BE2C (cell line): ENCODE measurements at regions not wholly inside any gene's neighbourhood (a gene's known extent, or its start where the extent isn't known, plus 50 kb on each side); places are given as distances from the start of the nearest gene placed in this dataset.

Experiments used
- DNase-seq: peaks from one replicate; pipeline ENCODE4 v3.0.0-alpha.2; 2020
- H3K27me3 ChIP-seq: fragments of 250-450 bp; sonication (Bioruptor Pico); 2 replicates; pipeline ENCODE4 v1.5.1; 2020; ENCODE audit warnings: mild to moderate bottlenecking
- H3K36me3 ChIP-seq: fragments of 250-450 bp; sonication (Bioruptor Pico); 2 replicates; pipeline ENCODE4 v1.5.1; 2020; ENCODE audit warnings: mild to moderate bottlenecking
- H3K4me1 ChIP-seq: fragments of 250-450 bp; sonication (Bioruptor Pico); 2 replicates; pipeline ENCODE4 v1.5.1; 2020
- H3K4me3 ChIP-seq: 2 replicates; pipeline ENCODE4 v1.5.1; 2011; ENCODE audit warnings: low read depth, low read length
- H3K9me3 ChIP-seq: fragments of 250-450 bp; sonication (Bioruptor Pico); 2 replicates; pipeline ENCODE4 v1.5.1; 2020
- TF ChIP-seq, protein P1 (sequence below): IDR thresholded peaks from 2 replicates; pipeline ENCODE4 v1.5.1; 2012; ENCODE audit warnings: mild to moderate bottlenecking, low read depth, low read length

DNA sequence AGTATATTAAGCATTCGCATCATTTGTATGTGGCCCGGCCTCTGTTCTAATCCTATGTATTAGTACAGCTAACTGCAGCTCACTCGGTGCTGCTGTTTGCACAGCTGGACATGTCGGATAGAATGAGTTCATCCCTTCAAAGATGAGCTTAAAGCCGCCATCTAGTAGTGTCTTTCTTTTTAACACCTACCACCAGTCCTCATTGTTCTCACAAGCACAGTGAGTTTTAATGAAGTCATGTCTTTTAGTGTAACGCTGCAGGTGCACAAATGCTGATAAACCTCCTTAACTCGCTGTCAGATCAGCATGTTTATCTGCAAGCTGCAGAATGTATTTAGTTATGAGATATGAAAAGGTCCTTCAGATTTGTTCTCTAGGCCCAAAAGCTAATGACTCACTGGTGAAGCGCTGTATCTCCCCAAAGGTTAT lies 247.5 kb downstream of the MTERF1 start:
- H3K4me1 ChIP-seq = no peaks in the 10 kb centered on the region
- H3K4me3 ChIP-seq = no peak overlapping the region
- H3K9me3 ChIP-seq = no peaks in the 10 kb centered on the region
- TF ChIP-seq, protein P1, sequence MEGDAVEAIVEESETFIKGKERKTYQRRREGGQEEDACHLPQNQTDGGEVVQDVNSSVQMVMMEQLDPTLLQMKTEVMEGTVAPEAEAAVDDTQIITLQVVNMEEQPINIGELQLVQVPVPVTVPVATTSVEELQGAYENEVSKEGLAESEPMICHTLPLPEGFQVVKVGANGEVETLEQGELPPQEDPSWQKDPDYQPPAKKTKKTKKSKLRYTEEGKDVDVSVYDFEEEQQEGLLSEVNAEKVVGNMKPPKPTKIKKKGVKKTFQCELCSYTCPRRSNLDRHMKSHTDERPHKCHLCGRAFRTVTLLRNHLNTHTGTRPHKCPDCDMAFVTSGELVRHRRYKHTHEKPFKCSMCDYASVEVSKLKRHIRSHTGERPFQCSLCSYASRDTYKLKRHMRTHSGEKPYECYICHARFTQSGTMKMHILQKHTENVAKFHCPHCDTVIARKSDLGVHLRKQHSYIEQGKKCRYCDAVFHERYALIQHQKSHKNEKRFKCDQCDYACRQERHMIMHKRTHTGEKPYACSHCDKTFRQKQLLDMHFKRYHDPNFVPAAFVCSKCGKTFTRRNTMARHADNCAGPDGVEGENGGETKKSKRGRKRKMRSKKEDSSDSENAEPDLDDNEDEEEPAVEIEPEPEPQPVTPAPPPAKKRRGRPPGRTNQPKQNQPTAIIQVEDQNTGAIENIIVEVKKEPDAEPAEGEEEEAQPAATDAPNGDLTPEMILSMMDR = no peak
- DNase-seq = no peak
- no peaks in the 10 kb centered on the region for H3K27me3 ChIP-seq
- H3K36me3 ChIP-seq = no peaks in the 10 kb centered on the region

DNA sequence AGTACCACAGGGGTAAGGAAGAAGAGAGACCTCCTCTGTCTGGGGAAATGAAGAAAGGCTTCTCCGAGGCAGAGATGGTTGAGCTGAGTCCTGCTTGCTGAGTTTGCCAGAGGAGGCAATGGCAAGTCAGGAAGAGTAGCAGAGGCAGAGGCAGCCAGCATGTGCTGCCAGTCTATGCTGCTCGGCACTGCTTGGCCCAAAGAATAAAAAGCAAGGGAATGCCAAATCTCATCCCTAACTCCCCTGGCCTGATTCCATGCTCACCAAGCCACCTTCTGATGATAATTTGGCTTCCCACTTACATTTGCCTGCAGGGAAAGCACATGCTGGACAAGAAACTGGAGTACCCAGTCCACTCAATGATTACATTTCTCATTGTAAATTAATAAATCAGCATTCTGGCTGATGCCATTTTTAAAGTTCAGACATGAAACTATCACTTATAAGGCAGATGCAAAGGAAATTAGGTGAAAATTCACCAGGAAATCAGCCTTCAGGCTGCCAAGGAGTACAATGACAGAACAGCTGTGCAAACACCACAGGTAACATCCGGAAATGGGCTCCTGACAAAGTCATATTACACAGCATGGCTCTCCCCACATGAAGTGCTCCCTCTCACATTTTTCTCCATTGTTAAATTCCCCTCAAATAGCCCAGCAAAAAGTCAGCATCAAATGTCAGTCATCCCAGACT lies 245.9 kb downstream of the MTERF1 start:
- DNase-seq = no peak
- no peak overlapping the region for H3K4me3 ChIP-seq
- H3K36me3 ChIP-seq = no peaks in the 10 kb centered on the region
- H3K4me1 ChIP-seq = no peaks in the 10 kb centered on the region
- no peaks in the 10 kb centered on the region for H3K9me3 ChIP-seq
- TF ChIP-seq, protein P1 = no peak
- no peaks in the 10 kb centered on the region for H3K27me3 ChIP-seq

DNA sequence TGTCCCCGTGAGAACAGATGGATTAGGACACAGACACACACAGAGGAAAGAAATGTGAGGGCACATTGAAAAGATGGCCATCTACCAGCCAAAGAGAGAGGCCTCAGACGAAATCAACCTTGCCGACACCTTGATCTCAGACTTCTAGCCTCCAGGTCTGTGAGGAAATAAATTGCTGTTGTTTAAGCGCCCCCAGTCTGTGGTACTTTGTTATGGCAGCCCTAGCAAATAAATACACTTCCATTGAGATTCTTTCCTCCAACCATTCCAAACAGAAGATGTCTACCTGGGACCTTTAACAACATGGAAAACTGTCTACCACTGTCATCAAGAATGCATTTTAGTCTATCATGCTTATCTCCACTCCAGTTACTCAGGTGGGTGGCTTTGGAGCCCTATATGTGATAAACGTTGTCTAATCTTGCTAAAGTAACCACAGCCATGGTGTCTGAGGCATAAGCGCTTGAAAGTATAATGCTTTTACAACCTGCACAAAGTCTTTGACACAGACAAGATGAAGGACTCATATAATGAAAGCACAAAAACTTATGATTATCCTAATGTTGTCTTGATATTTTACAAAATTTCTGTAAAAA lies 244.3 kb downstream of the MTERF1 start:
- TF ChIP-seq, protein P1 = peak; percentile 44
- DNase-seq = peak; percentile 15

DNA sequence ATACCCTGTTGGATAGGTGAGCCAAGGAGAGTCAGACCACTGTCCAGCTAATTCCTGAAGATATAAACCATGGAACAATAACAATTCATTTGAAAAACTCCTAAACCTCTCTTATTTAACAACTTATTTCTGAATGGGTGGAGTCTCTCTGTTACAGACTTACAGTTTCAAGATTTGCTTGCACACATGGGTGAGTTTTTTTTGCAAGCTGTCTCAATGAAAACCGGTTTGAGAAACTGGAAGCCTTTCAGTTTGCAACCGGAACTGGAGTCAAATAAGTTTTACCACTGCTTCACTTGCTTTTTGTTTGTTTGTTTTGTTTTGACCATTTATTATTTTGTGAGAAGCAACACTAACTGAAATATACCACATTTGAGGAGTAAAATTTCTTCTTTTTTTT lies 243.8 kb downstream of the MTERF1 start:
- DNase-seq = no peak
- no peaks in the 10 kb centered on the region for H3K36me3 ChIP-seq

More for the DNA sequence above, 244.3 kb downstream of the MTERF1 start:
- Histone ChIP-seq H3K36me3 (no peaks in the 10 kb centered on the region), H3K4me3 (no peak overlapping the region), H3K4me1 (no peaks in the 10 kb centered on the region), H3K27me3 (no peaks in the 10 kb centered on the region), H3K9me3 (no peaks in the 10 kb centered on the region)

DNA sequence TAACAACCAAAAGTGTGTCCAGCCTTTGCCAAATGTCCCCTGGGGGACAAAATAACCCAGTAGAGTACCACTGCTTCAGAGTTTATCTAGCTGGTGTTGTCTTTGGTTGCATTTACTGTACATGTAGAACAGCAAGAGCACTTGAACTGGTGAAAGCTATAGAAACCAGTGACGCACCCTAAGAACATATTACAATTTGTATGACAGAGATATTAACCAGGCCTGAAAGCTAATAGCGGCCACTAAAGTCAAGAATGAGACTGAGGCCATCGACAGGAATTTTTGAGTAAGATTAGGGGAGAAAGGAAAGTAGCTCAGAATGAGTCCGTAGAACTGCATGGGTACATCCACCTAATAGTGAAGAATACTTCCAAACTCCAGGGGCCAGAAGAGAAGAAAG lies 236.2 kb downstream of the MTERF1 start:
- H3K36me3 ChIP-seq = no peaks in the 10 kb centered on the region
- no peak overlapping the region for H3K4me3 ChIP-seq
- no peak for DNase-seq
- no peaks in the 10 kb centered on the region for H3K9me3 ChIP-seq
- no peaks in the 10 kb centered on the region for H3K4me1 ChIP-seq
- no peaks in the 10 kb centered on the region for H3K27me3 ChIP-seq
- TF ChIP-seq, protein P1 = no peak

More for the DNA sequence above, 243.8 kb downstream of the MTERF1 start:
- H3K9me3 ChIP-seq = no peaks in the 10 kb centered on the region
- TF ChIP-seq, protein P1 = no peak
- no peaks in the 10 kb centered on the region for H3K27me3 ChIP-seq
- no peaks in the 10 kb centered on the region for H3K4me1 ChIP-seq
- H3K4me3 ChIP-seq = no peak overlapping the region

DNA sequence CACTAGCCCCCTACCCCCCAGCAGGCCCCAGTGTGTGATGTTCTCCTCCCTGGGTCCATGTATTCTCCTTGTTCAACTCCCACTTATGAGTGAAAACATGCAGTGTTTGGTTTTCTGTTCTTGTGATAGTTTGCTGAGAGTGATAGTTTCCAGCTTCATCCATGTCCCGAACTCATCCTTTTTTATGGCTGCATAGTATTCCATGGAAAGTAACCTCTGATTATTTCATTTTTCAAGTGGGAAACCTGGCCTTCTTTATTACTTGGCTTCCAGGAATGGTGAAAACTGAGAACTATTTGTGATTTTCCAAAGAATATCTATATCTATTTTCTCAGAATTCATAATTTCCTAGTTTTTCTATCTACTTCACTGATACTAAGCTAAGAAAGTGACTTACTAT lies 235.0 kb downstream of the MTERF1 start:
- Histone ChIP-seq H3K4me1 (no peaks in the 10 kb centered on the region), H3K27me3 (no peaks in the 10 kb centered on the region), H3K36me3 (no peaks in the 10 kb centered on the region), H3K9me3 (no peaks in the 10 kb centered on the region), H3K4me3 (no peak overlapping the region)
- DNase-seq = no peak
- TF ChIP-seq, protein P1 = no peak
